ENCODE measurements at regions not wholly inside any gene's neighbourhood (a gene's known extent, or its start where the extent isn't known, plus 50 kb on each side); places are given as distances from the start of the nearest gene placed in this dataset.
"Not testable (repeated sequence)": the region's sequence is repeated elsewhere in the genome, so short reads cannot be mapped to it uniquely, and the experiment has no call there.

- H3K9me3 Mint-ChIP-seq = no peaks in the 10 kb centered on the region
- no peaks in the 10 kb centered on the region for H3K36me3 Mint-ChIP-seq (ENCODE audit: low read depth)
- H3K4me1 Mint-ChIP-seq = no peaks in the 10 kb centered on the region
- no peak overlapping the region for H3K4me3 Mint-ChIP-seq
- no peaks in the 10 kb centered on the region for H3K27me3 Mint-ChIP-seq
- no peak overlapping the region for H3K27ac Mint-ChIP-seq
- ATAC-seq (replicated peaks) = peak; percentile 29
These were observed 727.7 kb upstream of the NECTIN3 start for GRCh38 chr3:110343945-110344344.

GRCh38 chr3:110344487-110344886 lies 727.1 kb upstream of the NECTIN3 start:
- Mint-ChIP-seq H3K27ac (no peak overlapping the region), H3K27me3 (no peaks in the 10 kb centered on the region), H3K36me3 (ENCODE audit: low read depth) (no peaks in the 10 kb centered on the region), H3K9me3 (no peaks in the 10 kb centered on the region), H3K4me3 (no peak overlapping the region), H3K4me1 (no peaks in the 10 kb centered on the region)
- ATAC-seq (replicated peaks) = no peak

GRCh38 chr3:110344897-110345767 lies 726.5 kb upstream of the NECTIN3 start:
- H3K36me3 Mint-ChIP-seq (ENCODE audit: low read depth) = no peaks in the 10 kb centered on the region
- H3K27ac Mint-ChIP-seq = no peak overlapping the region
- H3K4me1 Mint-ChIP-seq = no peaks in the 10 kb centered on the region
- ATAC-seq (replicated peaks) = no peak
- no peaks in the 10 kb centered on the region for H3K9me3 Mint-ChIP-seq
- no peaks in the 10 kb centered on the region for H3K27me3 Mint-ChIP-seq
- H3K4me3 Mint-ChIP-seq = no peak overlapping the region

- no peaks in the 10 kb centered on the region for H3K4me1 Mint-ChIP-seq
- H3K27me3 Mint-ChIP-seq = no peaks in the 10 kb centered on the region
These were observed 722.3 kb upstream of the NECTIN3 start for GRCh38 chr3:110349295-110349694.

GRCh38 chr3:110352841-110353604 lies 718.6 kb upstream of the NECTIN3 start:
- no peak for ATAC-seq (replicated peaks)
- Mint-ChIP-seq H3K4me1 (no peaks in the 10 kb centered on the region), H3K27ac (no peak overlapping the region), H3K4me3 (no peak overlapping the region), H3K9me3 (no peaks in the 10 kb centered on the region), H3K27me3 (no peaks in the 10 kb centered on the region), H3K36me3 (ENCODE audit: low read depth) (no peaks in the 10 kb centered on the region)

More at GRCh38 chr3:110349295-110349694, 722.3 kb upstream of the NECTIN3 start:
- H3K27ac Mint-ChIP-seq = no peak overlapping the region
- ATAC-seq (replicated peaks) = no peak
- no peaks in the 10 kb centered on the region for H3K36me3 Mint-ChIP-seq (ENCODE audit: low read depth)
- H3K4me3 Mint-ChIP-seq = no peak overlapping the region
- H3K9me3 Mint-ChIP-seq = no peaks in the 10 kb centered on the region

DNA sequence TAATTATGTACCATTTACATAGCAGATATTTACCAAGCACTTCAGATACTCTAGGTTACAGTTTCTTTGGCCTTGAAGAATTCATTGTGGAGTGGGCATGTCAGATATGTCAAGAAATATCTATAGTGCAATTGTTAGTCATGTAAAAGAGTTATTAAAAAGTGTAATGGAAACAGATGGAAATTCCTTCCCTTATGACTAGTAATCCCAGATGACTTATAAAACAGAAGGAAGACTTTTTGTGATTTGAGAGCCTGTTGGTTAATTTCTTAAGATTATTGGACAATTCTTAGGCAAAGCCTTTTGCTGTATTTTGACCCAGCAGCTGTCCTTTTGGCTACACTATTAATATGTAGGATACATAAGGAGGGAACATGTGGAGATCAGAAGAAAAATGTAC lies 708.9 kb upstream of the NECTIN3 start:
- no peaks in the 10 kb centered on the region for H3K9me3 Mint-ChIP-seq
- no peak for ATAC-seq (replicated peaks)

DNA sequence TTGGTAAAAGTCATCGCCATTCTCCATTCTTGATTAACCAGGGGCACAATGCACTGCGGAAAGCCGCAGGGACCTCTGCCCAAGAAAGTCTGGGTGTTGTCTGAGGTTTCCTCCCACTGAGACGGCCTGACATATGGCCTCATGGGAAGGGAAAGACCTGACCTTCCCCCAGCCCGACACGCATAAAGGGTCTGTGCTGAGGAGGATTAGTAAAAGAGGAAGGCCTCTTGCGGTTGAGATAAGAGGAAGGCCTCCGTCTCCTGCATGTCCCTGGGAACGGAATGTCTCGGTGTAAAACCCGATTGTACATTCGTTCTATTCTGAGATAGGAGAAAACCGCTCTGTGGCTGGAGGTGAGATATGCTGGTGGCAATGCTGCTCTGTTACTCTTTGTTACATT lies 704.3 kb upstream of the NECTIN3 start:
- H3K4me1 Mint-ChIP-seq; H3K9me3 Mint-ChIP-seq; H3K4me3 Mint-ChIP-seq; H3K36me3 Mint-ChIP-seq (ENCODE audit: low read depth); H3K27ac Mint-ChIP-seq; ATAC-seq (replicated peaks); H3K27me3 Mint-ChIP-seq: not testable (repeated sequence)

More for the DNA sequence above, 708.9 kb upstream of the NECTIN3 start:
- Mint-ChIP-seq H3K4me3 (no peak overlapping the region), H3K4me1 (no peaks in the 10 kb centered on the region), H3K27me3 (peaks cover 4% of the 10 kb centered on the region), H3K36me3 (ENCODE audit: low read depth) (no peaks in the 10 kb centered on the region), H3K27ac (no peak overlapping the region)

DNA sequence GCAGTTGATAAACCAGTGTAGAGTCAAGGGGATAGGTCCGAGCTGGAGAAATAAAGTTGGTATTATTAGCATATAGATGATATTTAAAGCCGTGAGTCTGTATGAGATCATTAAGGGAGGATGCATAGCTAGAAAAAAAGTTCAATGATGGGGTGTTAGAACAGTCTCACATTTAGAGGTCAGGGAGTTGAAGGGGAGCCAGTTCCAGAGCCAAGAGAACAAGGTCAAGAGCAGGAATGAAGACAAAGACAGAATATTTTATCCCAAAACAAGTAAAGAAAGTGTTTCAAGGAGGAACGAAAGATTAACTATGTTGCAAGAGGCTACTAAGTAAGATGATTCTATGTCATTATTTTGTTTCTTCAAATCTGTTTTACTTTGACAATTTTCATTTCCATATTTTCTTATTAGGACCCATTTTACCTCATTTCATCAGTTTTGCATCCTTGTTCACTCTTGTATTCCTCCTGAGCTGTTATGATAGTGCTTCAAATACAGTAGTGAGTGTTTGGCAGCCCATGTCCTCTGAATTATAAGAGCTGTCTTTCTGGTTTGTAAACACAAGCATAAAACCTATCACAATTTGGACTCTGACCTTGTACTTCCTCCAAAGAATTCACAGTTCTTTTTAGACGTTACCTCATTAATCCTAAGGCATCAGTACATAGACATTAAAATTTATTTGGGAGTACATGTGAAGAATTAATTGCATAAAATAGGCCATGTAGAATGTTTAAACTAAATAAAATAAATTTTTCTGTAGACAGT lies 695.7 kb upstream of the NECTIN3 start:
- Mint-ChIP-seq H3K4me1 (no peaks in the 10 kb centered on the region), H3K36me3 (ENCODE audit: low read depth) (no peaks in the 10 kb centered on the region), H3K9me3 (no peaks in the 10 kb centered on the region), H3K27ac (no peak overlapping the region), H3K27me3 (peaks cover 8% of the 10 kb centered on the region), H3K4me3 (no peak overlapping the region)
- no peak for ATAC-seq (replicated peaks)

GRCh38 chr3:110378481-110378880 lies 693.1 kb upstream of the NECTIN3 start:
- no peak for ATAC-seq (replicated peaks)
- H3K36me3 Mint-ChIP-seq (ENCODE audit: low read depth) = no peaks in the 10 kb centered on the region
- no peaks in the 10 kb centered on the region for H3K4me1 Mint-ChIP-seq
- no peak overlapping the region for H3K27ac Mint-ChIP-seq
- no peaks in the 10 kb centered on the region for H3K27me3 Mint-ChIP-seq
- no peak overlapping the region for H3K4me3 Mint-ChIP-seq
- H3K9me3 Mint-ChIP-seq = no peaks in the 10 kb centered on the region

GRCh38 chr3:110381992-110382391 lies 689.6 kb upstream of the NECTIN3 start:
- Mint-ChIP-seq H3K27me3 (no peaks in the 10 kb centered on the region), H3K4me3 (no peak overlapping the region), H3K36me3 (ENCODE audit: low read depth) (no peaks in the 10 kb centered on the region), H3K4me1 (no peaks in the 10 kb centered on the region), H3K9me3 (no peaks in the 10 kb centered on the region), H3K27ac (no peak overlapping the region)
- ATAC-seq (replicated peaks) = no peak

GRCh38 chr3:110383356-110383755 lies 688.3 kb upstream of the NECTIN3 start:
- H3K27ac Mint-ChIP-seq = no peak overlapping the region
- H3K9me3 Mint-ChIP-seq = no peaks in the 10 kb centered on the region
- no peak overlapping the region for H3K4me3 Mint-ChIP-seq
- H3K36me3 Mint-ChIP-seq (ENCODE audit: low read depth) = no peaks in the 10 kb centered on the region
- no peaks in the 10 kb centered on the region for H3K27me3 Mint-ChIP-seq
- H3K4me1 Mint-ChIP-seq = no peaks in the 10 kb centered on the region
- ATAC-seq (replicated peaks) = no peak

DNA sequence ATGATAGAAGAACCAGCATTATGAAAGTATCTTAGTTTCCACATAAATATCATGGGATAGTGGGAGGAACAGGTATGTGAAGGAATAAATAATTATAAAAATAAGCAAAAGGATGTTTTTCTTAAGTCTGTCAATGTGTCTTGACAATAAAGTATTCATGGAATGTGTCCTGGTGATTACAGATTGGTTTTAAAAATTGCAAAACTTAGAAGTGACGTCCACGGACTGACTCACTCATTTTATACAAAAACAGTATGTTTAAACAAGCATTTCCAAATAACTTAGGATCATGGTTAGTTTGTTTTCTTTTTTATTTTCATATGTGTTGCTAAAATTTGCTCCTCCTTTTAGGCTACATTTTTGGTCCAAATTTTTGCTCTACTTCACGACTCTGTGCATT lies 687.0 kb upstream of the NECTIN3 start:
- no peak for ATAC-seq (replicated peaks)
- H3K36me3 Mint-ChIP-seq (ENCODE audit: low read depth) = no peaks in the 10 kb centered on the region
- no peak overlapping the region for H3K27ac Mint-ChIP-seq
- H3K9me3 Mint-ChIP-seq = no peaks in the 10 kb centered on the region
- H3K27me3 Mint-ChIP-seq = no peaks in the 10 kb centered on the region
- H3K4me1 Mint-ChIP-seq = no peaks in the 10 kb centered on the region
- H3K4me3 Mint-ChIP-seq = no peak overlapping the region

GRCh38 chr3:110389005-110389404 lies 682.6 kb upstream of the NECTIN3 start:
- no peaks in the 10 kb centered on the region for H3K36me3 Mint-ChIP-seq (ENCODE audit: low read depth)

GRCh38 chr3:110390372-110390771 lies 681.2 kb upstream of the NECTIN3 start:
- H3K27ac Mint-ChIP-seq = no peak overlapping the region
- H3K4me3 Mint-ChIP-seq = no peak overlapping the region
- ATAC-seq (replicated peaks) = no peak
- no peaks in the 10 kb centered on the region for H3K4me1 Mint-ChIP-seq
- H3K36me3 Mint-ChIP-seq (ENCODE audit: low read depth) = no peaks in the 10 kb centered on the region
- peaks cover 5% of the 10 kb centered on the region for H3K27me3 Mint-ChIP-seq
- H3K9me3 Mint-ChIP-seq = no peaks in the 10 kb centered on the region

More at GRCh38 chr3:110389005-110389404, 682.6 kb upstream of the NECTIN3 start:
- H3K27ac Mint-ChIP-seq = no peak overlapping the region
- no peak overlapping the region for H3K4me3 Mint-ChIP-seq
- no peaks in the 10 kb centered on the region for H3K9me3 Mint-ChIP-seq
- H3K27me3 Mint-ChIP-seq = no peaks in the 10 kb centered on the region
- H3K4me1 Mint-ChIP-seq = no peaks in the 10 kb centered on the region
- ATAC-seq (replicated peaks) = no peak
